Middle frontal gyrus (tissue), 1 donor: ENCODE measurements at regions not wholly inside any gene's neighbourhood (a gene's known extent, or its start where the extent isn't known, plus 50 kb on each side); places are given as distances from the start of the nearest gene placed in this dataset.
"Not testable (repeated sequence)": the region's sequence is repeated elsewhere in the genome, so short reads cannot be mapped to it uniquely, and the experiment has no call there.

Experiments
- DNase-seq: peaks from one replicate; pipeline ENCODE4 v3.0.0-alpha.2; 2015; ENCODE audit warnings: low spot score; ENCODE audit errors: extremely low spot score

GRCh38 chr4:150026987-150027386 lies 51.3 kb upstream of the DCLK2 start:
- not testable (repeated sequence) for DNase-seq
